Activated T-cell treated with anti-CD3 and anti-CD28 coated beads, Interleukin-2, amount 50 U/mL, for 24 hours (primary cell): ENCODE measurements at regions not wholly inside any gene's neighbourhood (a gene's known extent, or its start where the extent isn't known, plus 50 kb on each side); places are given as distances from the start of the nearest gene placed in this dataset.

Experiments
- DNase-seq: peaks from one replicate; pipeline ENCODE4 v3.0.0-alpha.2; 2020
- H3K27ac Mint-ChIP-seq: 2 replicates; pipeline ENCODE4 v1.8.0; 2020; ENCODE audit warnings: mild to moderate bottlenecking, mixed read lengths
- H3K27me3 Mint-ChIP-seq: 2 replicates; pipeline ENCODE4 v1.8.0; 2020; ENCODE audit warnings: mixed read lengths
- H3K36me3 Mint-ChIP-seq: 2 replicates; pipeline ENCODE4 v1.8.0; 2020; ENCODE audit warnings: low read depth, mixed read lengths
- H3K4me1 Mint-ChIP-seq: 2 replicates; pipeline ENCODE4 v1.8.0; 2020; ENCODE audit warnings: low read depth, mixed read lengths
- H3K4me3 Mint-ChIP-seq: 2 replicates; pipeline ENCODE4 v1.8.0; 2020; ENCODE audit warnings: mild to moderate bottlenecking, moderate library complexity, mixed read lengths
- H3K9me3 Mint-ChIP-seq: 2 replicates; pipeline ENCODE4 v1.8.0; 2020; ENCODE audit warnings: mixed read lengths

DNA sequence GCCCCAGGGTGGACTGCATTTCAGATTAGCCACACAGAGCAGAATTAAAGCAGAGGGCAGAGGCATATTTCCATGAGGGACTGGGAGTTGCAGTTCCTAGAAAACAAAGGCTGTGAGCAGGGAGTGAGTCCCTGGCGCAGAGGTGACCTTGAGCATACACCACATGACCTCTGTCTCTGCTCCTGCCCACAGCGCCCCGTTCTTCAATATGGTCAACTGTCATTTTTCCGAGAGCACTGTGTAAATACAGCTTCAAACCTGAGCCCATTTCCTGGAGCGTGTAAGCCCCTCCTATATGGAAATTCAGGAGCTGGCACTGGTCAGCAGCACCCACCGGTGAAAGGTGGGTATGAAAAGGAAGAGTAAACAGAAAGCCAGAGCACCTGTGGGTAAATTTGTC, 192.2 kb upstream of the PELI2 start:
- no peaks in the 10 kb centered on the region for H3K36me3 Mint-ChIP-seq
- no peak overlapping the region for H3K4me3 Mint-ChIP-seq
- no peaks in the 10 kb centered on the region for H3K4me1 Mint-ChIP-seq
- H3K9me3 Mint-ChIP-seq, result no peaks in the 10 kb centered on the region
- DNase-seq, result no peak
- peaks cover 8% of the 10 kb centered on the region for H3K27me3 Mint-ChIP-seq
- H3K27ac Mint-ChIP-seq, result no peak overlapping the region

DNA sequence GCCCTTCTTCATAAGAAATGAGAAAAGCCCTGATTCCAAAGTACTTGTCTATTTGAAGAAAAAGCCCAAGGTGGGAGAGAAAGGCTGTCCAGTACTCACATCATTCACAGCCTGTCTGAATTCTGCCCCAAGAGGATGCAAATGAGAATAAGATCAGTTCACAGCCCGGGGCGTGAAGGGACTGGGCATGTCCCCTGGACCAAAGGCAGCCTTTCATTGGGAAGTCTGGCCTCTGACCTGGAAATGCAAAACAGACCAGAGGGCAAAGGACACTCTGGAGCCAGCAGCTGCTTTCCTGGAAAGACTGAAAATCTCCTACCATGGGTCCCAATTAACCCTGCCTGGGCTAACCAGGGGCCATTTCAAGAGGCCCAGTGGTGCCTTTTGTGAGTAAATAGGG, 191.2 kb upstream of the PELI2 start:
- peaks cover 10% of the 10 kb centered on the region for H3K27me3 Mint-ChIP-seq
- H3K36me3 Mint-ChIP-seq, result no peaks in the 10 kb centered on the region
- no peak overlapping the region for H3K4me3 Mint-ChIP-seq
- no peak for DNase-seq
- no peaks in the 10 kb centered on the region for H3K4me1 Mint-ChIP-seq
- no peak overlapping the region for H3K27ac Mint-ChIP-seq
- no peaks in the 10 kb centered on the region for H3K9me3 Mint-ChIP-seq

GRCh38 chr14:55928276-55928675, 189.9 kb upstream of the PELI2 start:
- Mint-ChIP-seq H3K27ac (no peak overlapping the region), H3K9me3 (no peaks in the 10 kb centered on the region), H3K4me3 (no peak overlapping the region), H3K4me1 (no peaks in the 10 kb centered on the region), H3K27me3 (peaks cover 11% of the 10 kb centered on the region), H3K36me3 (no peaks in the 10 kb centered on the region)
- no peak for DNase-seq

GRCh38 chr14:55929136-55929535, 189.1 kb upstream of the PELI2 start:
- Mint-ChIP-seq H3K27me3 (peaks cover 11% of the 10 kb centered on the region), H3K27ac (no peak overlapping the region), H3K36me3 (no peaks in the 10 kb centered on the region), H3K4me1 (no peaks in the 10 kb centered on the region), H3K9me3 (no peaks in the 10 kb centered on the region), H3K4me3 (no peak overlapping the region)
- DNase-seq, result no peak

- Mint-ChIP-seq H3K4me1 (no peaks in the 10 kb centered on the region), H3K4me3 (no peak overlapping the region), H3K36me3 (no peaks in the 10 kb centered on the region), H3K9me3 (peaks cover 3% of the 10 kb centered on the region), H3K27ac (no peak overlapping the region), H3K27me3 (peaks cover 11% of the 10 kb centered on the region)
- DNase-seq, result no peak
Observed at GRCh38 chr14:55930016-55930784, 188.0 kb upstream of the PELI2 start.

DNA sequence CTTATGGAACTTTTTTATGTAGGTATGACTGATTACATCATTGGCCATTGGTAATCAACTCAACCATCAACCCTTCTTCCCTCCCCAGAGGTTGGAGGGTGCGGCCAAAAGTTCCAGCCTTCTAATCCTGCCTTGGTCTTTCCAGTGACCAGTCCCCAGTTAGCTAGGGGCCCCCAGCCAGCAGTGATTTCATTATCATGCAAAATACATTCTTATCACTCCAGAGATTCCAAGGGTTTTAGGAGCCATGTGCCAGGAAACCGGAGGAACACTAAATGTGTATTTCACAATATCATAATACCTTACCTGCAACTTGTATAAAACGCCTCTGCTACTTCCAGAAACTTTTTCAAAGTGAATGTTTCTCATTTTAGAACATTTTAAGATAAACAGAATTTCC, 181.5 kb upstream of the PELI2 start:
- DNase-seq, result no peak
- Mint-ChIP-seq H3K4me1 (no peaks in the 10 kb centered on the region), H3K9me3 (peaks cover 7% of the 10 kb centered on the region), H3K27ac (no peak overlapping the region), H3K27me3 (peaks cover 3% of the 10 kb centered on the region), H3K36me3 (no peaks in the 10 kb centered on the region), H3K4me3 (no peak overlapping the region)

- Mint-ChIP-seq H3K36me3 (no peaks in the 10 kb centered on the region), H3K27me3 (no peaks in the 10 kb centered on the region), H3K4me3 (no peak overlapping the region), H3K9me3 (peaks cover 7% of the 10 kb centered on the region), H3K27ac (no peak overlapping the region), H3K4me1 (no peaks in the 10 kb centered on the region)
- DNase-seq, result no peak
Observed at GRCh38 chr14:55938249-55938791, 179.9 kb upstream of the PELI2 start.

- no peak overlapping the region for H3K4me3 Mint-ChIP-seq
- no peak for DNase-seq
- no peaks in the 10 kb centered on the region for H3K36me3 Mint-ChIP-seq
- H3K4me1 Mint-ChIP-seq, result no peaks in the 10 kb centered on the region
- H3K9me3 Mint-ChIP-seq, result peaks cover 5% of the 10 kb centered on the region
- H3K27me3 Mint-ChIP-seq, result peaks cover 10% of the 10 kb centered on the region
- H3K27ac Mint-ChIP-seq, result no peak overlapping the region
Observed at GRCh38 chr14:55942076-55942654, 176.0 kb upstream of the PELI2 start.

GRCh38 chr14:55942826-55943225, 175.4 kb upstream of the PELI2 start:
- Mint-ChIP-seq H3K27ac (no peak overlapping the region), H3K9me3 (peaks cover 5% of the 10 kb centered on the region), H3K4me3 (no peak overlapping the region), H3K4me1 (no peaks in the 10 kb centered on the region), H3K36me3 (no peaks in the 10 kb centered on the region), H3K27me3 (peaks cover 12% of the 10 kb centered on the region)
- DNase-seq, result no peak

GRCh38 chr14:55944757-55945156, 173.5 kb upstream of the PELI2 start:
- Mint-ChIP-seq H3K4me1 (no peaks in the 10 kb centered on the region), H3K27ac (no peak overlapping the region), H3K27me3 (peaks cover 18% of the 10 kb centered on the region), H3K9me3 (peaks cover 1% of the 10 kb centered on the region), H3K36me3 (no peaks in the 10 kb centered on the region), H3K4me3 (no peak overlapping the region)
- no peak for DNase-seq

DNA sequence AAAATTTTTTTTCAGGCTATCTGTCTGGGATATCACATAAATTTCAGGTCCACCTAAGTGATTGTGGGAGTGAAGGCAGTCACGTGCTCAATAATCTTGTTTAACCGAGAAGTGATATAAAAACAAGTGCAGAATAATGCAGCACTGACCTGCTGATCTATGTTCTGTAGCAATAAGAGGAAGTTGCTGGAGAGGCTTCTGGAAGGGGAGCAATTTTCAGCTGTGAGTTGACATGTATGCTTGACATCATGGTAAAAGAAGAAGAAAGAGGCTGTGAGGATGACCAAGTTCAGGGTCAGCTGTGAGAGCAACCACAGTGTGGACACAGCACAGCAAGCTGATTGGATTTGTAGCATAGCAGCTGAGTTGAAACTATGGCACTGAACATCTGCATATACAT, 172.0 kb upstream of the PELI2 start:
- Mint-ChIP-seq H3K4me1 (no peaks in the 10 kb centered on the region), H3K27me3 (peaks cover 21% of the 10 kb centered on the region), H3K9me3 (no peaks in the 10 kb centered on the region), H3K36me3 (no peaks in the 10 kb centered on the region), H3K27ac (no peak overlapping the region), H3K4me3 (no peak overlapping the region)
- DNase-seq, result no peak

GRCh38 chr14:55948399-55948798, 169.8 kb upstream of the PELI2 start:
- H3K9me3 Mint-ChIP-seq, result no peaks in the 10 kb centered on the region
- peaks cover 21% of the 10 kb centered on the region for H3K27me3 Mint-ChIP-seq
- no peaks in the 10 kb centered on the region for H3K36me3 Mint-ChIP-seq
- no peak for DNase-seq
- no peak overlapping the region for H3K27ac Mint-ChIP-seq
- H3K4me1 Mint-ChIP-seq, result no peaks in the 10 kb centered on the region
- H3K4me3 Mint-ChIP-seq, result no peak overlapping the region

GRCh38 chr14:55949708-55950107, 168.5 kb upstream of the PELI2 start:
- no peak for DNase-seq
- Mint-ChIP-seq H3K4me3 (no peak overlapping the region), H3K36me3 (no peaks in the 10 kb centered on the region), H3K27me3 (peaks cover 18% of the 10 kb centered on the region), H3K4me1 (no peaks in the 10 kb centered on the region), H3K9me3 (no peaks in the 10 kb centered on the region), H3K27ac (no peak overlapping the region)

DNA sequence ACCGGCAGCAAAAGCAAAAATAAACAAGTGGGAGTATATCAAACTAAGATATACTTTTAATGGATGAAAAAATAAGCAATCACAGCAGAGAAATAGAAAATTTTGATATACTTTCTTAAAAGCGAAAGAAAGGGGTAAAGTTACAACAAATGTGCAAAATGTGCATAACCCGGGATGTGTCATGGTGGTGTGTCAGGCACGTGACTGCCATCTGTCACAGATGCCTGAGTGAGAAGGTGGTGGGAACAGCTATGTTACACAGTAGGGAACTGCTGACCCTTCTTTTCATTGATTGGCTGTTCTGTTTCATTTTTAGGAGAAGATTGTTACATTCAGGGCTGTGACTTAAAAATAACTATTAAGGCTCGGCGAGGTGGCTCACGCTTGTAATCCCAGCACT, 168.1 kb upstream of the PELI2 start:
- H3K4me1 Mint-ChIP-seq, result no peaks in the 10 kb centered on the region
- no peak for DNase-seq
- H3K4me3 Mint-ChIP-seq, result no peak overlapping the region
- no peaks in the 10 kb centered on the region for H3K9me3 Mint-ChIP-seq
- peaks cover 17% of the 10 kb centered on the region for H3K27me3 Mint-ChIP-seq
- no peaks in the 10 kb centered on the region for H3K36me3 Mint-ChIP-seq
- no peak overlapping the region for H3K27ac Mint-ChIP-seq

DNA sequence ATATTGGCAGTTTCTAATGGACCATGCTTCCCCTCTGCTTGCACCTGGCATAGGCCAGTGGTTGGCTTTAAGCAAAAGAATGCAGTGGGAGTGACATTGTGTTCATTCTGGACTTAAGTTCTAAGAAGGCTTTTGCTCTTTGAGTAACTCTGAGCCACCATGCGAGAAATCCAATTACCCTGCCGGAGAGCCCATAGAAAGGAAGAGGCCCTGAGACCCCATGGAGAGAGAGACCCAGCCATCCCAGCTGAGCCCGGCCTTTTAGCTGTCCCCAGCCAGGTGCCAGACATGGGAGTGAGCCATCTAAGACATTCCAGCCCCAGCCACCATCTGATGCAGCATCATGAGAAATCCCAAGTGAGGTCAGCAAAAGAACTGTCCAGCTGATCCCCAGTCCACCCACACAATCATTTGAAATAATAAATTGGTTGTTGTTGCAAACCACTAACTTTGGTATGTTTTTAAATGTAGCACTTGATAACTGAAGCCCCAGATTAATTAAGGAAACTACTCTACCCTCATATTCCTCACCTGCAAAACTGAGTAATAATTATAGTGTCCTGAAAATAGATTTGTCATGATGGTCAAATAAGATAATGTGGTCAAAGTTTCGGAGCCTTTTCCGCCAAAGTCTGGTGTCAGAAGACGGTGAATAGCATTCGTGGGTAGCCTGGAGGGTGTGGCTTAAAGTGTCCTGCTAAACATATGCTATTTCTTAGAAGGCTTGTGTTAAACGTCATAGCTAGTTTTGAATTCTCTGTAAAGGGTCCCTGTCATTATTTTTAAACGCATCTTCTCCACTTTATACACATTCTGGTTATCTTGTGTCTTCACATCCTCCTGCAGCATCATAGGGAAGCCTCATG, 166.6 kb upstream of the PELI2 start:
- Mint-ChIP-seq H3K9me3 (no peaks in the 10 kb centered on the region), H3K27ac (no peak overlapping the region), H3K36me3 (no peaks in the 10 kb centered on the region), H3K4me3 (no peak overlapping the region), H3K4me1 (no peaks in the 10 kb centered on the region), H3K27me3 (peaks cover 16% of the 10 kb centered on the region)
- DNase-seq, result no peak
